HG03097 (cell line): ENCODE measurements at regions not wholly inside any gene's neighbourhood (a gene's known extent, or its start where the extent isn't known, plus 50 kb on each side); places are given as distances from the start of the nearest gene placed in this dataset.

Experiments used
- ATAC-seq: cut with Tn5 transposase; IDR thresholded peaks from one replicate; pipeline ENCODE4 v1.9.1; 2021; ENCODE audit not compliant: unreplicated experiment, low FRiP score

DNA sequence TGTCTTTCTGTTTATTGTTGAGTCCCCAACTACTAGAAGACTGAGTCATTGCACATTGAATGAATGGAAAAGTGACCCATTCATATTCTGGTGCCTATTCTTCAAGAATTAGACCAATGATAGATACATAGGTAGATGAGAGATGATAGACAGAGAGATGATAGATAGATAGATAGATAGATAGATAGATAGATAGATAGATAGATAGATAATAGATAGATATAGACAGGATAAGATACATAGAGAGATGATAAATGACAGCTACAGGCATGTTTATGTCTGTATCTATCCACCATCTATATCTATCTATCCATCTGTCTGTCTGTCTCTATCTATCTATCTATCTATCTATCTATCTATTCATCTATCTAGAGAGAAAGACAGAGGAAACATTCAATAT lies 170.3 kb upstream of the ARRDC4 start:
- ATAC-seq, result no peak

- no peak for ATAC-seq
Measured at GRCh38 chr15:97791824-97792792, 168.4 kb upstream of the ARRDC4 start.

- no peak for ATAC-seq
Measured at GRCh38 chr15:97804950-97805349, 155.6 kb upstream of the ARRDC4 start.

GRCh38 chr15:97806766-97807165 lies 153.7 kb upstream of the ARRDC4 start:
- ATAC-seq, result no peak

- no peak for ATAC-seq
Measured at GRCh38 chr15:97815835-97816234, 144.7 kb upstream of the ARRDC4 start.

- ATAC-seq, result no peak
Measured at GRCh38 chr15:97817276-97817890, 143.1 kb upstream of the ARRDC4 start.

DNA sequence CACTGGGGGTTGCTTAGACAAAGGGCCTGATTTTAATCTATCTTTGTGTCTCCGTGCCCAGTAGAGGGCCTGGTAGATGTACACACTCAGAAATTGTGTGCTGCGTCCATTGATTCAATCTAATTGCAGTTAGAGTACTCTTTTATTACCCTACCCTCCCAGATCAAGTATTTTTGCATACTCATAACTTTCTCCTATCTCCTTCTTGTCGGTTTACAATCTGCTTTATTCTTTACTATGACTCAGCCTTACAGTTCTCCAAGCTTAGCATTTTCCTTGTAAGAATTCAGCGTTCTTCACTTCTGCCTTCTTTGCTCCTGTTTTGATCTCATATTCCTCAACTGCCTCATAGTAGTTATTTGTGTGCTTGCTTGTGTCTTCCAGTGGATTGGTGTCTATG lies 124.5 kb upstream of the ARRDC4 start:
- ATAC-seq, result no peak

GRCh38 chr15:97837896-97838295 lies 122.6 kb upstream of the ARRDC4 start:
- no peak for ATAC-seq

DNA sequence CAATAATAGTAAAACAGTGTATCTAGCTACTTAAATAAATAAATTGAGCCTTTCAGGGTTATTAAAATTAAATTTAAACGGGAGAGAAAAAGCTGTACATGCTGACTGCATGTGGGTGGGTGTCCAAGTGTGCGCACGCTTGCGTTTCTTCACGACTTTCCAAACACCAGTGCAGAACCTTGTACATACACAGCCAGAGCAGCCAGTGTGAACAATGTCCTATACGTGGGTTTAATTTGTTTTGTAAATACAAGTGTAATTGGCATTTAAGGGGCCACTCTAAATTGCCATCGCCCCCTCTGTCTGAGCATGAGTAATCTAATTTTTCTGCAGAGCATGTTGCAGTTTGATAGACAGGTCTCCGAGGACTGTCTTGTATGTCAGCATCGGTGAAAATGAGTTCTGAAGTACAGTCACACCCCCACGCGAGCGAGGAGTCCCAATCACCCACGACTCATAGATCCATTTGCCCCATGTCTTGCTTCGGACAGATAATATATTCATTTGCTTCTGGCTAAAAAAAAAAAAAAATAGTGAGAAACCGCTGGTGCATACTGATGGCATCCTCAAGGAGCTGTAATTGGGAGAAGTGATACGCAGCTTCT lies 121.8 kb upstream of the ARRDC4 start:
- no peak for ATAC-seq

- no peak for ATAC-seq
Measured at GRCh38 chr15:97840501-97840900, 120.0 kb upstream of the ARRDC4 start.

GRCh38 chr15:97841558-97841957 lies 118.9 kb upstream of the ARRDC4 start:
- no peak for ATAC-seq

- ATAC-seq, result no peak
Measured at GRCh38 chr15:97849183-97849582, 111.3 kb upstream of the ARRDC4 start.

GRCh38 chr15:97858296-97858695 lies 102.2 kb upstream of the ARRDC4 start:
- ATAC-seq, result no peak

DNA sequence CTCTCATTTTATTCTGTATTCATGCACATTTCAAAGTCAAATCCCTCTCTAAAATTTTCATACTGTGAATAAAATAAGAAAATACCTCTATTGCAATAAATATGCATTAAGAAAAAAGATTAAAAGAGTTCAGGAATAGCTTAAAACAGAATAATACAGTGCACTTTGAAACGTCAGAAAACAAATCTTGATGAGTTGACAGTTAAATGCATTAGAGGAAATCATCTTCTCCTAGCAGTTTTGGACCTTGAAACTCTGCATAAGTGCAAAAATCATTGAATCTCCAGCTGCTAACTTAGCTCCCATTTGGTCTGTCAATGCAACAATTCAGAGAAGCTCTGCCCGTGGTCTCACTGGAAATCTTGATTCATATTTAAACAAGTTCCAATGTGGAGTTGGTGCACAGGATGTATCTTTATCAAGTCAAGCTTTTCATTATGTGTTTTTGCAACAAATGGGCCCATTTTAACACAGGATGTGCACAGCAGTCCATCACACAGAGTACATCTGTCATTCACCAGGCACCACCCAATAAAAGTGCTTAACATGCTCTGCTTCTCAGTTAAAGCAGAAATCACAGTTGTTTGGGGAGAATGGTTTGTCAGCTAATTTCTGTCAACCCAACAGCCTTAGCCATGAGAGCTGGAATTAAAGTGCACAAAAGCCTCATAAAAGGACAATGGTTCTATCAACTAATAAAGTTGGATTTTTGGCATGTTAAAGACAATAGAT lies 98.8 kb upstream of the ARRDC4 start:
- ATAC-seq, result no peak

DNA sequence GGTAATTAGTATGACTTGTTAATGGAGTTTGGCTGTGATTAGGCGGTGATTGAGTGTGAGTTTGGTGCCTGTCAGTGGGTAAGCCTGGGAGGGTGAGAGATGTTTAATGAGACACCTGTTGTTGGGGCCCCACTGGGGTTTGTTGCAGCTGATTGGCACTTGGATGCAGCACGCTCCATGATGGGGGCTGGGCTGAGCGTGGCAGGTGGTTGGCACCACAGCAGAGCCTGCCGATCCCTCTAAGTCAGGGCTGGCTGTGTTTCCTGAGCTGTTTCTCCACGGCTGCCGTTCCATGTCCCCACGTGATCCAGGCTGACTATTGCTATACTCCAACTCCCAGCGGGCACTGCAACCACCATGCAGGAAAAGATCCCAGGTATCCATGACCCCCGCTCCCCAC lies 93.5 kb upstream of the ARRDC4 start:
- ATAC-seq, result no peak

- ATAC-seq, result no peak
Measured at GRCh38 chr15:97867870-97868269, 92.6 kb upstream of the ARRDC4 start.

GRCh38 chr15:97868981-97869380 lies 91.5 kb upstream of the ARRDC4 start:
- no peak for ATAC-seq

DNA sequence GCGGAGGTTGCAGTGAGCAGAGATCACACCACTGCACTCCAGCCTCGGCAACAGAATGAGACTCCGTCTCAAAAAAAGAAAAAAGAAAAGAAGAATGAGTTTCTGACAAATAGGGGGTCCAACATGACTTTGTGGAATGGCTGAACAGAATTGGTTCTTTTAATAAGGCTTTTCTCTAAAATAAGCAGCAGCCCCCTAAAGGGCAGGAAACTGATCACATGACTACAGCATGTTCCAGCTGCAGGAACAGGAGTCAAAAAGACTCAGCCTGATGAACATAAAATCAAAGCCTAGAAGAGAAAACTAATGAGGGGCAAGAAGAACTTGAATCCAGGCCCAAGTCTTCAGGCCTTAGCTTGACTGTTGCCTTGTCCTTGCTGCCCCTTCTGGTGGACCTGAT lies 89.7 kb upstream of the ARRDC4 start:
- no peak for ATAC-seq

GRCh38 chr15:97874139-97874538 lies 86.4 kb upstream of the ARRDC4 start:
- no peak for ATAC-seq

DNA sequence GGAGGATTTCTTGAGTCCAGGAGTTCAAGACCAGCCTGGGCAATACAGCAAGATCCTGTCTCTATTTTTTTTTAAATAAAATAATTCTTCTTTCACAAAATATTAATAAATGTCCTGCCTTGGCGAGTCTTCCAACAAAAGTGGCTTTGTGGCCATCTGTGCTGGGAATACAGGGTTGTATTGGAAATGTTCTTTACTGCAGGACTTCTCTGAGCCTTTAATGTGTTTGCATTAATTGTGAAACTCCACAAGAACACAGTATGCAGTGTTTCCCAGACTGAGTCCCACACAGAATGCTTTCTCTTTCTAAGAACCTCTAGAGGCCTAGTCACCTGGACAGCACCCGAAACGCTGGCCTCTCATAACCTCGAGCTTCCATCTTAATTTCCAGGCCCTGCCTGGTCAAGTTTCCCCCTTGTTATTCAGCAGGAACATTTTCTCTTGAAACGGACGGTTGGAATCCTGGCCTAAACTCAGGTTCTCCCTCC lies 85.4 kb upstream of the ARRDC4 start:
- no peak for ATAC-seq
